GM21576 (cell line): ENCODE measurements at regions not wholly inside any gene's neighbourhood (a gene's known extent, or its start where the extent isn't known, plus 50 kb on each side); places are given as distances from the start of the nearest gene placed in this dataset.

Experiments used
- ATAC-seq: cut with Tn5 transposase; IDR thresholded peaks from one replicate; pipeline ENCODE4 v1.9.1; 2021; ENCODE audit warnings: mild to moderate bottlenecking, moderate library complexity; ENCODE audit not compliant: unreplicated experiment

DNA sequence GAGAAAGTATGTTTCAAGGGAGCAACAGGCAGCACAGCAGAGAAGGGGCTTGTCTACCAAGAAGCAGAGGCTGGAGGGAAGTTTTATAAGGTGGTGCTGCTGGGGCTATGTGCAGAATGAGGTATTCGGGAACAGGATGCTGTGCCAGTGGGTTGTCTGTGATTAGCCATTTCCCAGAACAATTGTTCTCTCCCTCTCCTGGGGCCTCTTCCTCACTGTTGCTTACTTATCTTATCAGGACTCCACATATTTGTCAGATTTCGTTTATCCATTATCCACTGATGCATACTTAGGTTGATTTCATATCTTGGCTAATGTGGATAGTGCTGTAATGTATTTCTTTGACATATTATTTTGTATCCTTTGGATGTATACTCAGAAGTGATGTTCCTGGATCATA is 195.1 kb upstream of the RTL1 start:
- no peak for ATAC-seq

- no peak for ATAC-seq
Observed at GRCh38 chr14:101101456-101102056, 198.0 kb upstream of the RTL1 start.

DNA sequence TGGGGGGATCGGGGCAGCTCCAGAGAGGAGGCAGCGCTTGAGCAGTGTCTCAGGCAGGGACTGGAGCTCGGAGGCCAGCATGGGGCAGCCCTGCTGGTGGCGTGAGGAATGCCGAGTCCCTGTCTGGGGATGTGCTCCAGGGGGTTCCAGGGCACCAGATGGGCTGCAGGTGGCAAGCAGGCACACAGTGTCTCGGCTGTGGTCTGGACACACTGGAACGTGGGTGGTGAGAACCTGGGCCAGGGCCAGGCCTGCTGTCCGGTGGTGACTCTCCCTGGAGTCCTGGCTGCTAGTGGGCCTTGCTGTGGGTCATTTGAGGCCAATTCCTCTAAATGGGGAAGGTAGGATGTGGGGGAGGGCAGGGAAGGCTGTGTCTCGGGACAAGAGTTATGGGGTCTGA is 199.4 kb upstream of the RTL1 start:
- no peak for ATAC-seq

- ATAC-seq = no peak
Observed at GRCh38 chr14:101103321-101103901, 199.9 kb upstream of the RTL1 start.

GRCh38 chr14:101104485-101104884 is 201.0 kb upstream of the RTL1 start:
- no peak for ATAC-seq

- ATAC-seq = no peak
Observed at GRCh38 chr14:101105045-101105444, 201.5 kb upstream of the RTL1 start.

- ATAC-seq = no peak
Observed at GRCh38 chr14:101108579-101109346, 205.2 kb upstream of the RTL1 start.

GRCh38 chr14:101109347-101109638 is 205.8 kb upstream of the RTL1 start:
- ATAC-seq = no peak

DNA sequence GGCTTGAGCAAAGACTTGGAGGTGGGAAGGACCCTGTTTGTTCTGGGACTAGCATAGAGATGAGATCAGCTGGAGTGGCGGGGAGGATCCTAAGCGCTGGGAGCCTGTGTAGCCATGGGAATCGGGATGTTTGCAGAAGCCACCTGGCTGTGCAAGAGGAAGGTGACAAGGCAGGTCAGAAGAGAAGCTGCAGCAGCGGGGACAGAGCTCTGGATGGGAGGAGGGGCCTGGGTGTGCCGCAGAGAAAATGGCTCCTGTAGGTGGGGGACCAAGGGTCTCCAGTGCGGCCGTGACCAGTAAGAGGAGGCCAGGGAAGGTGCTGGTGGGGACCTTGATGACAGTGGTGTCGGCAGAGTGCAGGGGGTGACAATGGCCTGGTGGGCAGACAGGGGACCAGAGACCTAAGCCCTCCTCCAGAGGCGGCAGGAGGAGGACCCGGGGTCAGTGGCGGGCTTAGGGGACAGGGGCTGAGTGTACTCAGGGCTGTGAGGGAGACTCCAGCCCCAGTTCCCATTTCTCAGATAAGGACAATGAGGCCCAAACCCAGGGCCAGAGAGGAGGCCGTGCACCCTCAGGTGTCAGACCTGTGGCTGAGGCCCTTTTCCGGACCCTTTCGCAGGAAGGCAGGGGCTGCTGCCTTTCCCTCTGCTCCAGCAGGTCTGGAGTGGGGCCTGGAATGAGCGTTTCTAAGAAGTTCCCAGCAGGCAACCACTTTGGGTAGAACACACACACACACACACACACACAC is 206.6 kb upstream of the RTL1 start:
- ATAC-seq = no peak

DNA sequence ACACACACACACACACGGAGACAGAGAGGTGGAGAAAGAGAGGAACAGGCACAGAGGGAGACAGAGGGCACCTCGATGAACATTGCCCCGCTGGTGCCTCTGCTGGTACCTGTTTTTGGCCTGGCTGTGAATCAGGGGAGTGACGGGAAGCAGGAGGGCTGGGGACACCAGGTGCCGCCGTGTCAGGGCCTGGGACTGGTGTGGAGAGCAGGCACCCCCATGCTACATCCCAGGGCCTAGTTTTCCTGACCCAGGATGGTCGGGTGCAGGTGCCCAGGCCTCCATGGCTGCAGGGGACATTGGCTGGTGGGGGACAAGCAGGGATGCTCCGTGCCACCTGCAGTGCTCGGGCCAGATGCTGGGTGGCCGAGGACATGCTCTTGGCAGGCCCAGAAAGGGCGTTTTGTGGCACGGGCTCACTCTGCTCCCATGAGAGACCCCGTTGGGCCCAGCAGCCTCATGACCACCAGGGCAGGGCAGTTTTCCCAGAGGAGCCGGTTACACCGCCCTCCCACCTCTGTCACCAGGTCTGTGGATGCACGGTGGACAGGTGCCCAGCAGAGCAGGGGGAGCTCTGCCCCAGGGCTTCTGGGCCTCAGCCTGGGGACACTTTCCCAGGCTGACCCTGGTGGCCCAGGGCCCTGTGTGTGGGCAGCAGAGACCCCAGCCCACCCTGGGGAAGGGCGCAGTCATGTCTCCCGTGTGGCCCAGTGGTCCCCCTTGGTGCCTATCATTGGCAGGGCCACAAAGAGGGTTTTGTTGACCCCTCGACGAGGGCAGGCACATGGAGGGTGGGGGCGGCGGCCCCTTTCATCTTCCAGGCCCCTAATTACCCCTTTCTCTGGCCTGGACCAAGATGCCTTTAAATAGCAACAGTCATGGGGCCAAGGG is 207.5 kb upstream of the RTL1 start:
- no peak for ATAC-seq

GRCh38 chr14:101111620-101112290 is 208.2 kb upstream of the RTL1 start:
- no peak for ATAC-seq

DNA sequence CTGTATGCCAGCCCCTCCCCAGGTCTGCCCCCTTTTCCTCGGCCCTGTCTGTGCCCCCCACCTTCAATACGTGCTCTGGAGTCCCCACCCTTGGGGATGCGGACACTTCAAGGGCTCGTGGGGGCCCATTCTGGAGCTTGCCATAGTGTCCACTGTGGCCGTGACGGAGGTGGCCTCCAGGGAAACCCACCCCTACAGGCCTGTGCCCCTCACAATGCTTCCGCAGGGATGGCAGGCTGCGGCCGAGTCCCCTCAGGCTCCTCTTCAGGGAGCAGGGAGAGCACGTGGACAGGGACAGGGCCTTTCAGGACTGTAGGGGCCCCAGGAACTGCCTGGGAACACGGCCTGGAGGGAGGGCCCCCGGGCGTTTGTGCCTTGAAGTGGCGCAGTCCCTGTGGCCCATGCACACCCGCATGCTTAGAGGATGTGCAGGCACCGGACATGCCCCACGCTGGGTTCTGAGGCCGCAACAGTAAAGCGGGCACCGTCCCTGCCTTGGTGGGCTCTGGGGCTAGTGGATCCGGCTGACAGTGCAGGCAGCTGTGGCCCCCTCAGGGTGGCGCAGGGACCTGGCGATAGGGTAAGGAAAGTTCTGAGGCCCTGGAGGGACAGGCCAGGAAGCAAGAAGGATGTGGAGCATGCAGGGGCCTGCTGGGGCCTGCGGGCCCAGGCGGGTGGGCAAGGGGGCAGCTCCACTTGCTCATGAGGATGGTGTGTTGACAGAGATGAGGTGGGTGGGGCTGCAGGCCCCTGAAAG is 209.0 kb upstream of the RTL1 start:
- ATAC-seq = no peak

DNA sequence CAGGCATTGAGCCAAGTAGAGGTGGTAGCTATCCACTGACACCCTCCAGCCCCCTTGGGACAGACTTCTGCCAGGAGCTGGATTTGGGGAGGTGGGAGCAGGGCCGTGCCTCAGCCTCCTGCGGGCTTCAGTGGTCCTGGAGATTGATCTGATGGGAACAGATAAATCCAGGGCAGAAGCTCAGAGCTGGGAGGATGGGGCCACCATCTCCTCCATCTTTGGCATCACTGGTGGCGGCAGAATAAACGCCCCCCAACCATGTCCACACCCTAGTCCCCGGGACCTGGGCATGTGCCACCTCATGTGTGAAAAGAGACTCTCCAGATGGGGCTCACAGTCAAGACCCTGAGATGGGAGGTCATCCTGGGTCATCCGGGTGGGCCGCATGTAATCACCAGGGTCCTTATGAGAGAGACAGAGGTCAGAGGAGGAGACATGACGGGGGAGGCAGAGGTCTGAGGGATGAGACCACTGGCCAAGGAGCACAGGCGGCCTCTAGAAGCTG is 209.6 kb upstream of the RTL1 start:
- ATAC-seq = no peak

DNA sequence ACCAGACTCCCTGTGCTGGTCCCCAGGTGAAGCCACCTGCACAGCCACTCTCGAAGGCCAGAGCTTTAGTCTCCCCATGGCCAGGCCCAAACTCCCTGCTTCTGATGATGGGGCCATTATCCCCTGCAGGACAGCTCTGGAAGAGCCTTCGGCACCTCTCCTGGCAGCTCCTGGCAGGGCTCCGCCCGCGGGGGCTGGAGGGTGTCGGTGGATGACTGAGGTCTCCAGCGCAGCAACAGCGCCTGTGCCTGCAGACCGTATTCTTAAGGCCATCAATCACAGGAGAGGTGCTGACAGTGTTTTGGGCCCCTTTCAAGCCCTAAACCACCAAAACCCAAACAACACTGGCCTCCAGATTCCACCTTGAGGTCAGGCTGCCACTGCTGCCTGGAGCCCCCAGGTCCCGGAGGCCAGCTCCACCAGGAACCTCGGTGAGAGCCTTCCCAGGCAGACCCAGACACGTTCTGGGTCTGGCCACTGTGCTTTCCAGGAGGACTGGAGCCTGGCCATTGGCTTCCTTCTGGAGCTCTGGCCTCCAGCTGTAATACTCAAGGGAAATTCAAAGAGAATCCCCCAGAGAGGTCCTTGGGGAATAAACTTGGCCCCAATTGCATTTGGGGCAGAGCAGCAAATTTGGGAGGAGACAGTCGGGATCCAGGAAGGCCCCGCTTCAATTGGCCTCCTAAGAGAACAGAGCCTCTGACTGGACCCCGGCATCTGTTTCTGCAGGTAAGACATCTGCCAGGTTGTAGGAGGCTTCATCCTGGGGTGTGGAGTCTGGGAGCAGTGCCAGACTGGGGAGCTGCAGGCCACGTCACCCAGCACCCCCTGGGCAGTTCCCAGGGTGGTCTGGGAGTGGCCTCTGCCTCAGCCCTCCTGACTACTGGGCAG is 210.6 kb upstream of the RTL1 start:
- ATAC-seq = no peak

DNA sequence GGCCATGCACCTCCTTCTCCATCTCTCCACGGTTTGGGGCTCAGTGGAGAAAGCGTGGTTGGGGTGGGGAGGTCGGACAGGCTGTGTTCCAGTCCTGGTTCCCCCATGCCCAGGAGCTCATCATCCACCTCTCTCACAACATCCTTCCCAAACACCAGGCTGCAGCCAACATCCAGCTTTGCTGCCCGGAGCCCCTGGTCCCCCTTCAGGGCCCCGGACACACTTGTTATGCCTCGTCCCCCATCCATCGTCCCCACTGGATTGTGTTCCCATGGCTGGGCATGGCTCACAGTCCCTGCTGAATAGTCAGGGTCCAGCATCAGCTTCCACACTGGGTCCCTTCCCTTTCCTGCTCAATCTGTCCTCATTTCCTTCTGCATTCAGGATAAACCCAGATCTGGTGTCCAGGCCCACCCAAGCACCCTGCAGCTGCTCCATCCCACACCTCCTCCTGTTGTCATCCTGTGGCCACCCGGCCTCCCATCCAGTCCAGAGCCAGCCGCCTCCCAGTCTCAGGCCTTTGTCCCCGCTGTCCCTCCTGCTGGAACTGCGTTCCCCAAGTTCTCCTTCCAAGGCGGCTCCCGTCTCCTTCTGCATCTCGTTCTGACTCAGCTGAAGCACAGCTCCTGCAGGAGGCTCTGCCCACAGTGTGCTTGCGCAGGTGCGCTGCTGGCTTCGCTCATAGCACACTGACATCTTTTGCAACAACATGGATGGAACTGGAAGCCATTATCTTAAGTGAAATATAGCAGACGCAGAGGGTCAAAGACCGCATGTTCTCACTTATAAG is 211.4 kb upstream of the RTL1 start:
- no peak for ATAC-seq

DNA sequence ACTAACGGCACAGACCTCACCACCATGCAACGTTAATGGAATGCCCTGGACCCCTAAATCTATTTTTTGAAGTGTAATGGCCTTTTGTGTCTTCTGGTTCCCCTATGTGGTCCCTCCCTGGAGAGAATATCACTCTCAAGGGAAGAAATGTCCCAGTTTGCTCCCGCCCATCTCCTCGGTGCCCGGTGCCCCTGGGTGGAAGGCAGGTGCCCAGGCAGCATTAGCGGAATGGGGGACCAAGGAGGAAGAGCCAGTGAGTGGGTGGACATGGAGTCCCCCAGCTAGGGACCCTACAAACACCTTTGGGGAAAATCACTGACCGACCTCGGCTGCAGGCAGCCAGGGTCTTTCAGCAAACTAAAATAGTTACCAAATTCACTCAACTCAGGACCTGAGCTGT is 212.1 kb upstream of the RTL1 start:
- no peak for ATAC-seq

DNA sequence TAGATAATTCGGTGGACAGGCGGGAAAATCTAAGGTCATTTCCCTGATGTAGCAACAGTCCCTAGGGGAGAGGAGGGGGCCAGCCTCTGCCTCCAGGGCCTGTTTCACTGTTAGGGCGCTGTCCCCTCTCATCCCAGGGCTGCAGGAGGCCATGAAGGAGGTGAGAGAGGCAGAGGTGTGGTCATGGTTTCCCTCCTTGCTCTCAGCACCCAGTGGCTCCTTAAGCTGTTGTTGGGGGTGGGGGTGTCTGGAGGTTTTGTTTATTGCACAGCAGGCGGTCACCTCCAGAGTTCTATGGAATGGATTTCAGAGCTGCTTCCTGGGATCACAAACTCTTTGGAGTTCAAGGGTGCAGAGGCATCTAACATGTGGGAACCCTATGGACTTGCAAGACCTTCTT is 212.5 kb upstream of the RTL1 start:
- ATAC-seq = no peak
